WERI-Rb-1 (cell line): ENCODE measurements at regions not wholly inside any gene's neighbourhood (a gene's known extent, or its start where the extent isn't known, plus 50 kb on each side); places are given as distances from the start of the nearest gene placed in this dataset.

Source experiments
- DNase-seq: peaks from one replicate; pipeline ENCODE4 v3.0.0-alpha.2; 2020
- H3K27ac ChIP-seq: fragments of 250-450 bp; sonication (Bioruptor Pico); 2 replicates; pipeline ENCODE4 v1.5.1; 2020; ENCODE audit warnings: mild to moderate bottlenecking, moderate library complexity
- H3K27me3 ChIP-seq: fragments of 250-450 bp; sonication (Bioruptor Pico); 2 replicates; pipeline ENCODE4 v1.5.1; 2021; ENCODE audit warnings: mild to moderate bottlenecking, low read depth, moderate library complexity; ENCODE audit not compliant: insufficient read depth, severe bottlenecking
- H3K36me3 ChIP-seq: fragments of 250-450 bp; sonication (Bioruptor Pico); 2 replicates; pipeline ENCODE4 v1.5.1; 2020; ENCODE audit warnings: mild to moderate bottlenecking, moderate library complexity
- H3K4me3 ChIP-seq: 2 replicates; pipeline ENCODE4 v1.5.1; 2011; ENCODE audit warnings: low read depth, mild to moderate bottlenecking, control low read depth, low read length
- H3K9me3 ChIP-seq: fragments of 250-450 bp; sonication (Bioruptor Pico); 2 replicates; pipeline ENCODE4 v1.5.1; 2021; ENCODE audit warnings: mild to moderate bottlenecking, moderate library complexity; ENCODE audit not compliant: severe bottlenecking
- TF ChIP-seq, protein P1 (sequence below): IDR thresholded peaks from 2 replicates; pipeline ENCODE4 v1.5.1; 2011; ENCODE audit warnings: low read depth, mild to moderate bottlenecking, control low read depth, inconsistent platforms, low read length

DNA sequence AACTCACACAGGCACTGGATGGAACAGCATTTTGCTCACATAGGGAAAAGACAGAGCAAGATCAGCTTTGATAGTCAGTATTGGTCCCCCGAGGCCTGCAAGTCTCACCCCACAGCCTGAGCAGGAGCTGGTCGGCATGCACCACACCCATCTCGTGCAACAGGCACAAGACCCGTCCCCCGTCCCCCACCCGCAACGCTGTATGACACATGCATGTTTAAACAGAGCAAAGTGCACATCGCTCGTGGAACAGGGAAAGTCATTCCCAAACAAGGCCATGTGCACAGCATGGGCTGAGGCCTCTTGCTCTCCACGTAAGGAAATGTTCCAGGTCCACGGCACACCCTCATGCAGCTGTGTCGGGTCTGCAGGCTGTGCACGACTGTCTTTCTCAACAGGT lies 527.2 kb downstream of the ACTR3B start:
- TF ChIP-seq, protein P1, sequence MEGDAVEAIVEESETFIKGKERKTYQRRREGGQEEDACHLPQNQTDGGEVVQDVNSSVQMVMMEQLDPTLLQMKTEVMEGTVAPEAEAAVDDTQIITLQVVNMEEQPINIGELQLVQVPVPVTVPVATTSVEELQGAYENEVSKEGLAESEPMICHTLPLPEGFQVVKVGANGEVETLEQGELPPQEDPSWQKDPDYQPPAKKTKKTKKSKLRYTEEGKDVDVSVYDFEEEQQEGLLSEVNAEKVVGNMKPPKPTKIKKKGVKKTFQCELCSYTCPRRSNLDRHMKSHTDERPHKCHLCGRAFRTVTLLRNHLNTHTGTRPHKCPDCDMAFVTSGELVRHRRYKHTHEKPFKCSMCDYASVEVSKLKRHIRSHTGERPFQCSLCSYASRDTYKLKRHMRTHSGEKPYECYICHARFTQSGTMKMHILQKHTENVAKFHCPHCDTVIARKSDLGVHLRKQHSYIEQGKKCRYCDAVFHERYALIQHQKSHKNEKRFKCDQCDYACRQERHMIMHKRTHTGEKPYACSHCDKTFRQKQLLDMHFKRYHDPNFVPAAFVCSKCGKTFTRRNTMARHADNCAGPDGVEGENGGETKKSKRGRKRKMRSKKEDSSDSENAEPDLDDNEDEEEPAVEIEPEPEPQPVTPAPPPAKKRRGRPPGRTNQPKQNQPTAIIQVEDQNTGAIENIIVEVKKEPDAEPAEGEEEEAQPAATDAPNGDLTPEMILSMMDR, result no peak
- Histone ChIP-seq H3K27ac (no peak overlapping the region), H3K4me3 (no peak overlapping the region), H3K27me3 (peaks cover 79% of the 10 kb centered on the region), H3K9me3 (no peaks in the 10 kb centered on the region), H3K36me3 (no peaks in the 10 kb centered on the region)
- no peak for DNase-seq

DNA sequence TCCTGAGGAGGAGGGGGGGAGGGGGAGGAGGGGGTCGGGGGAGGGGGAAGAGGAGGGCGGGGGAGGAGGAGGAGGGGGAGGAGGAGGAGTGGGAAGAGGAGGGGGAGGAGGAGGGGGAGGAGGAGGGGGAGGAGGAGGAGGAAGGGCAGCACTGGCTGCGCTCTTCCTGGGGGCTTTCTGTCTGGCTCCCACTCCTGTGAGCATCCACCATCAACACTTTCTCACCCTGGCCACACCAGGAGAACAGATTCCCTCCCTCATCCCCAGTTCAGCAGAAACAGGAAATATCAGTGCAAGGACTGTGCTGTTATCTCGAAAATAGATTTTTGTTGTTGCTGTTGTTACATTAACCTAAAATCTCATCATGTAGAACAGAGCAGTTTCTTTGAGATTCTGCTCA lies 530.5 kb downstream of the ACTR3B start:
- H3K27ac ChIP-seq, result no peak overlapping the region
- H3K27me3 ChIP-seq, result peaks cover 88% of the 10 kb centered on the region
- TF ChIP-seq, protein P1, result no peak
- H3K36me3 ChIP-seq, result no peaks in the 10 kb centered on the region
- H3K9me3 ChIP-seq, result no peaks in the 10 kb centered on the region
- H3K4me3 ChIP-seq, result no peak overlapping the region
- no peak for DNase-seq

DNA sequence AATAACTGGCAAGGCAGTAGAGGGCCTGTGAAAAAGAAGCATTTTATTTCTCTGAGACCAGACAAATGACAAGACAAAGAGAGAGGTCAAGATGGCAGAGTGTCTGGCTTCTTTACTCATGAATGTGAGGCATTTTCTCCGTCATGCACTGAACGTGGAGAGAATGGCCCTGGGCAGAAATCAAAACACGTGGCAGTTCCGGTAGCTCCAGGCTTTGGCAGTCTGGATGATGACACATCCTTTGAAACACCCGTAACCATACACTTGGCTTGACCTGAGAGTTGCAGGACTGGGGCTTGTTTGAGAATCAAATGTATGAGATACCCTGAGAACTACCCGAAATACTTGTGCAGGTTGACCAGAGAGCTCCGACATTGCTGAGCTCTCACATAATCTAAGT lies 537.6 kb downstream of the ACTR3B start:
- Histone ChIP-seq H3K9me3 (no peaks in the 10 kb centered on the region), H3K36me3 (no peaks in the 10 kb centered on the region), H3K27me3 (peaks cover 82% of the 10 kb centered on the region), H3K4me3 (no peak overlapping the region), H3K27ac (no peak overlapping the region)
- no peak for DNase-seq
- TF ChIP-seq, protein P1, result no peak

DNA sequence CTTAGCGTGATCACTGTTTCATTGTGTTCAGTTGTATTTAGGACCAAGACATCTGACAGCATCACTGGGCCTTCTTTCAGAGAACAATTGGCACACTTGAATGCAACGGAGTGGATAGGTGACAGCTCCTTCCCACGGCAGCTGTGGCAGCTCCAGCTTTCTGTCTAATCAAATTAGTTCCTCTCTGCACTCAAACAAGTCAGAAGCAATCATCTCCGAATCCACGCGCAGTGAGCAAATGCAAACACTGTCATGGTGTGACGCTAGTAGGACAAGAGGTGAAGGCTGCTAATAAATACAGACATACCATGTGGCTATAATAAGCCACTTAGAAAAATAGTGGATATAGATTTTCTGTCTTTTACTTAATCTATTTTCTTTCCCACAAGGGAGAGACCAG lies 542.4 kb downstream of the ACTR3B start:
- DNase-seq, result no peak
- TF ChIP-seq, protein P1, result no peak
- no peak overlapping the region for H3K4me3 ChIP-seq
- no peaks in the 10 kb centered on the region for H3K9me3 ChIP-seq
- H3K27ac ChIP-seq, result no peak overlapping the region
- no peaks in the 10 kb centered on the region for H3K36me3 ChIP-seq
- peaks cover 54% of the 10 kb centered on the region for H3K27me3 ChIP-seq

DNA sequence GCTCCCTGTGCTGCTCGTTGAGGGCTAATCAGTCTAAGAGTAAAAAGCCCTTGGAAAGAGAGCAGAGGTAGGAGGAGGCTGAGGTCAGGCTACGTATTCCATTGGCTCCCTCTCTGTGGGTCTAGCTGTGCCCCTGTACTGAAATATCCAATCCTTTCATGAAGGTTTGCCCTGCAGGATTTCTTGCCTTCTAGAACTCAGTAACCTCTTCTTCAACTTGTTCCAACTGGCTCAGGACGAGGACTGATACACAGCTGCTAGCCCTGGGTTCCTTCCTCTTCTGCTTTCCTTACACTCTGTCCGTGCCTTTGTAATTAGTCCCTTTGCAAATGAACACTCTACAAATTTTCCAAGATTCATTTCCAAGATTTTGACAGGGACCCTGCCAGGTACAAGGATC lies 560.5 kb downstream of the ACTR3B start:
- Histone ChIP-seq H3K27ac (no peak overlapping the region), H3K27me3 (peaks cover 51% of the 10 kb centered on the region), H3K4me3 (no peak overlapping the region), H3K36me3 (no peaks in the 10 kb centered on the region), H3K9me3 (no peaks in the 10 kb centered on the region)
- DNase-seq, result no peak
- TF ChIP-seq, protein P1, result no peak

DNA sequence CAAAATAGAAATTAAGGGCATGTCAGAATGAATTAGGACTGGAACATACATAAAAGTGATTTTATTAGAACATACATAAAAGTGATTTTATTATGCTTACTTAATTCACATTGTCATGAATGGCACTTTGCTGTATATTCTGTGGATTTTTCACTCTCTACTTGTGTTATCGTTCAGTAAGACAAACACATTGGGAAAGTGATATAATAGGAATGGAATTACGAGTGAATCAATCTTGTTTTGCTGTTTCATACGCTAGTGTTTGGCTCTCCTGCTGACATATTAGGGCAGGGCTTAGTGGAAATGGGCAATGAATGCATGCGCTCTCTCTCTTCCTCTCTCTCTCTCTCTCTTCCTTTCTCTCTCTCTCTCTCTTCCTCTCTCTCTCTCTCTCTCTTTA lies 561.1 kb downstream of the ACTR3B start:
- H3K36me3 ChIP-seq, result no peaks in the 10 kb centered on the region
- no peak overlapping the region for H3K4me3 ChIP-seq
- DNase-seq, result no peak
- H3K27ac ChIP-seq, result no peak overlapping the region
- TF ChIP-seq, protein P1, result no peak
- no peaks in the 10 kb centered on the region for H3K9me3 ChIP-seq
- H3K27me3 ChIP-seq, result peaks cover 56% of the 10 kb centered on the region
